ELR (cell line): ENCODE measurements at regions not wholly inside any gene's neighbourhood (a gene's known extent, or its start where the extent isn't known, plus 50 kb on each side); places are given as distances from the start of the nearest gene placed in this dataset.

Experiments
- DNase-seq: peaks from one replicate; pipeline ENCODE4 v3.0.0-alpha.2; 2015; ENCODE audit warnings: low read depth

DNA sequence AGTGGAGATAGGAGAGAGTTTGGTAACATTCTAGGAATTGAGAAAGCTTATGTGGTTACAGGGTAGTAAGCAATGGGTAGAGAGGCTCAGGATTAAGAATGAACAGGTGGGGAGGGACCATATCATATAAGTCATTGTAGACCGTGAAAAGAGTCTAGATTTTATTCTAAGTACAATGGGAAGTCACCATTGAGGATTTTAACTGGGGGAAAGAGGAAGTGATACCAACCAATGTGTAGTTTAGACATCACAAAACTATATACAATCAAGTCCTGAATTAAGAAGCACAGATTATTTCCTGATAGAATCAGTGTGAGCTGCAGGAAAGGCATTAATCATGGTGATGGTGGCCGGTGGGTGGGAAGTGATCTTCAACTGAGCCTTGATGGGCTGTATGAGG lies 178.3 kb upstream of the ZIC3 start:
- DNase-seq: no peak

DNA sequence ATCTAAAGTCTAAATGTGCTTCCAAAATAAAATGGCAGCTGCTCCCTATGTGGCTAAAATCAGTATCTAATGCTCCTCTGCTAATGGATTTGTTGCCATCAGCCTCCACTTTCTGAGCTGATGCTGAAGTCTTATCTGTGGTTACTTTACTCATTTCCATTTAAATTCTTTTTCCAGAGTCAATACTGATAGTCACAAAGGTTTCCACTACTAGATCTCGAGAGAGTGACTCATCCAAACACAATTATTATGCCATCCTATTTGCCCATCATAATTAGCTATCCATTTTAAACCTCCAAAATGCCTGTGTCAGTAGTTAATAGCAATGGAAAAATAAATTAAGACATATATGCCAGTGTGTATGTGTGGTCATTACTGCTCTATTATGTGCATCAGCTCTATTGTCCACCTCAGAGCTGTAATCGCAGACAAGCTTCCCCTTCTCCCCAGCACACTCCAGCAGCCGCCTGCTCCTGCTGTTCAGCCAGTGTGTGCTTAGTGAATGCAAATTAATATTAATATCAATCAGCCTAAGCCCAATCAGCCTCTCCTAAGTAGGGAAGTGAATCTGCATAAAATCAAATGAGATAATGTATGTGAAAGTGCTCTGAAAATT lies 199.8 kb upstream of the ZIC3 start:
- no peak for DNase-seq

DNA sequence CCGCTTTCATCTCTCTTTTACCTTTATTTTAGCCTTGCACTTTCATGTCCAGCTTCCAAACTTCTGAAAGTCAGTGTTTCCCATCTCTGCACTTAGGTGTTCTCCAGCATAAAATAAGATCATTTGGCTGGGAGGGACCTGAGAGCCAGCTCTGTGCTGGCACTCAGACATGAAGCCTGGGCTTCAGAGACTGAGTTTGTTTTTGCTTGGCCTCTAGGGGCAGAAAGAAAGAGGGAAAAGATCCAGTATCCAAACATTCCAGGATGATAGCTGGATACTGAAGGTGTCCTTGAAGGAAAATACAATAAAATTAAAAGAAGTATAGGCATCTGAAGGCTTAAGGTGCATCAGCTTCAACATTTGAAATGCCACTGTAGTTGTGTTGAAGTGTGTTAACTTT lies 202.4 kb upstream of the ZIC3 start:
- no peak for DNase-seq

DNA sequence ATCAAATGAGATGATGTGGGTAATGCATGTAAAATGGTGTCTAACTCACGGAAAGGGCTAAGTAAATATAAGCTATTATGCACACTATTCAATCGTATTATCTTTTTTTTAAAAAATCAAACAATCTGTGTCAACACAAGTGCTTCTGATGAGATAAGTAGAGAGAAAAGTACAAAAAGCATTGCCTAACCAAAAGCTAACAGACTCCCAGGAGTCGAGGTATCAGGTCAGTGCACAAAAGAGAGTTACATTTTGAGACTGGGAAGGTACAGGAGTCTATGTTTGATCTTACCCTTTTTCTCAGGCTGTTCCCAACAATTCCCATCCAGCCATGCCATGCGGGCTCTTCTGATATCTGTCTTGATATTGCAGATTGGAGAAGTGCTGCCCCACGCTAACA lies 203.3 kb upstream of the ZIC3 start:
- DNase-seq: no peak

DNA sequence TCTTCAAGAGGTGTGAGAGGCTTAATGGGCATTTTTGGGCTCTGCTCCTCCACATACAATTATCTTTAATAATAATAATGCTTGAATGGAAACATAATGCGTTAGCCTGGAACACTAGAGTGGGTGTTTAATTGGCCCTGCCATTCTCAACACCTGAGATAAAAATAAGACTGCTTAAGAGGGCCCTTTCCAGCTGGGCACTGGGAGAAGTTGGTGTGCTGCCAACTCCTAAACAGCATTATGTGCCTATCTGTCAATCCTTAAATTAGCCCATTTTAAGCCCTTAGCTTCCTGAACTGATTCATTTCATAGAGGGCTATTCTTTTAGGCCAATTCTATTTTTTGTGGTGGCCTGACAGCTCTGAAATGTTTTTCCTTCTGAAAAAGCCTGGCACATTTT lies 211.1 kb upstream of the ZIC3 start:
- no peak for DNase-seq

DNA sequence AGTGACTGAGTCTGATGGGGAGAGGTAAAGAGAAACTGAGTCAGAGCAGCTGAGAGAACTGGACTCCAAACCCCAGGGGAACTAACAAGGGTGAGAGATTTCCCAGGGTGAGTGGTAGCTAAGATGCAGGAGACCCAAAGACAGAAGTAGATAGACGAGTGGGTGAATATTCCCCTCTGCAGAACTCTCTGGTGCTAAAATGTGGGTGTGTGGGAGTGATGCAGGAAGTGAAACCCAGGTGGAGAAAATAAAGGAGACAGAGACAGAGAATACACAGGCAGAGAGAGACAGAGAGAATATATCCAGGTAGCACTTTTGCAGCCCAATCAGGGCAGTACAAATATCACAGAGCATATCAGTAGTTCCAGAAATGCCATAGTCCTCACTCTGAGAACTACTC lies 212.5 kb upstream of the ZIC3 start:
- DNase-seq: no peak

DNA sequence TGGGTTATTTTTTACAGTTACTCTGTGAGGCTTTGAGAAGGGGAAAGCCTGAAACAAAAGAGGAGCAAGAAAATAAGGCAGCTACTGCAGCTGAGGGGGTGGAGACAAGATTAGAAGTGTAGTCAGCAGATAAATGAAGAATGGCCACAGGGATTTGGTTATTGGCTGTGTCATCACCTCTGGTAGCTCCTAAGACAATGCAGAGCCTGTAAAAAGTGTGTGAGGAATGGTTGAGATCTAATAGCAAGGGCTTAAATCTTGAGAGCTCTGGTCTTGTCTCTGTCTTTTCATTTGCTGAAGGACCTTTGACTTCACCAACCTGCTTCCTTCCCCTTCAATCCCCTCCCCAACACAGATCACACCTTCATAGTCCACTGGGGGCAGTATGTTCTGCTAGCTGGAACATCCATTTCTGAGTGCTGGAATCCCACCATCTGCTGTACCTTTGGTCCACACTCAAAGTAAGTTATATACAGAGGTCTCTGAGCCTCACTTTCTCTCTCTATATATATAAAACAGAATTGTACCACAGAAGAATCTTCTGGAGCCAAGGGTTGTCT lies 213.7 kb upstream of the ZIC3 start:
- no peak for DNase-seq

DNA sequence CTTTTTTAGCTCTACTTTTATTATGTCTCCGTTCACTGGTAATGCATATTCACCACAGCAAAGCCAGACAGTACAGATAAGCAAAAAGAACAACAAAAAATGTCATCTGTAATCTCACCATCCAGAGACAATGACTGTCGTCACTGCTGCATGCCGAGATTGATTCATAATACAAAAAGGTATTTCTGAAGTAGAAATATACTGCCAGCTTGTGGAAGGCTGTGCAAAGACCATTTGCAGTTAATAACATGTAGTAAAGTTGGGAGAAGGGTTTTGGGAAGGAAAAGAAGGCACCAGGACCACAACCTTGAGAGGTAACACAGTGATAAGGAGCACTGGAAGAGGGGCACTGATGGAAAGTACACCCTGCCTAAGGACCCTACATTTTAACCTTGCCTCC lies 223.0 kb upstream of the ZIC3 start:
- no peak for DNase-seq

DNA sequence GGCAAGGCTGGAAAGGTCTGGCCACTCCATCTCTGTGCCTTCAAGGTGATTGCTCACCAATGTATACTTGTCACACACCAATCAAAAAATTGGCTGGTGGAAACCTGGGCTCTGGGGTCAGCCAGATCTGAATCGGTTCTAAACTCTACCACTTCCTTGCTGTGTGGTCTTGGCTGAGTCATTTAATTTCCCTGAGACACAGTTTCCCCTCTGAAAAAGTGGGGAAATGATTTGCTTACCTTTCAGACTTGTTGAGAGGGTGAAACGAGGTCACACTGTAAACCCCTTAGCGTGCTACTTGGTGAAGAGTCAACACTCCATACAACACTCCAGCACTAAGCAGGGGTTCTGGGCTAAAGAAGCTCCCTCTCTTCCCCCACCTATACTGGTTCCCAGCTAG lies 252.3 kb upstream of the ZIC3 start:
- DNase-seq: no peak

DNA sequence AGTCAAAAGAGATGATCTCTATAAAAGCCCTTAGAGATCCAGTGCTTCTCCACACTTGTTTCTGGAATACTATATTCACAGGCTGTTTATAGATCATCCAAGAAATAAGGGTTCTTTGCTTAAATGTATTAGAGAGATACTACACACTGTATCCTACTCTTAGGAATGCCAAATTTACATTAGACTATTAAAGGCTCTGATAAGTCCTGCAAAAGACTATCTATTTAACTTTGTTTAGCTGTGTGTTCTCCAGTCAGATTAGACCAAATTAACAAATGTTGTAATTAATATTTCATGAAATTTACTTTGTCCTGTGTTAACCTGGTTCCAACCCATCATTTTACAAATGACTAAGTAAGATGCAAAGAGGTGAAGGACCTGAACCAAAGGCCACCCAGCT lies 260.5 kb upstream of the ZIC3 start:
- DNase-seq: no peak

DNA sequence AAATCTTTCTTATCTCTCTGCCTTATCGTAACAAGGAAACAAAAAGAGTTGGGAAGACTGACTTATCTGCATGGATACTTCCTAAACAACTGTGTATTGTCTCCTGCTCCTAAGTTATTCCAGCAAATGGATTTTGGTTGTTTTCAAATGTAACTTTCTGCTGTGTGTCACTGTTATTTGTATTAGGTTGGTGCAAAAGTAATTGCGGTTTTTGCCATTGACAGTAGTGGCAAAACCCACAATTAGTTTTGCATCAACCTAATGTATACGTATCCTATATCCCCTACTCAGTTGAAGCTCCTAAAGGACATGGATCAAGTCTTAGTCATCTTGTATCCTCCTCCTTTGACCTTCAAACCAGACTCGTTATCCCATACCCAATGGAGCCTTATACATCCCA lies 263.4 kb upstream of the GPR101 start:
- no peak for DNase-seq

DNA sequence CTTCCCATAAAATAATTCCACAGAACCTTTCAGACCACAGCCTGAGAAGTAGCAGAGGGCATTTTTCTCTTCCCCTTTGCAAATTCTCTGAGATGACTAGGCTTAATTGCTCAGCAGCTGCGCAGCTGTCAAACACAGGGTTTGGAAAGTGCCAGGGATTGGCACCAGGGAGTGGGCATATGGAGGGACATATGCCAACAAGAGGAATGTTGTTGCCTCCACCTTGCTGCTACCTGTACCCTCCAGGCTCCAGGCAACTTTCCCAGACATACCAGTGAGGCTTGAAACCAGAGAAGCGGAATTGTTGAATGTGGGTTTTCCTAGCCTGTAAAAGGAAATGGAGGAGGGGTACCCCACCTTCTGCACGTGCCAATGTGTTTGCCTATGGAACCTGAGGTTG lies 256.2 kb upstream of the GPR101 start:
- DNase-seq: no peak

DNA sequence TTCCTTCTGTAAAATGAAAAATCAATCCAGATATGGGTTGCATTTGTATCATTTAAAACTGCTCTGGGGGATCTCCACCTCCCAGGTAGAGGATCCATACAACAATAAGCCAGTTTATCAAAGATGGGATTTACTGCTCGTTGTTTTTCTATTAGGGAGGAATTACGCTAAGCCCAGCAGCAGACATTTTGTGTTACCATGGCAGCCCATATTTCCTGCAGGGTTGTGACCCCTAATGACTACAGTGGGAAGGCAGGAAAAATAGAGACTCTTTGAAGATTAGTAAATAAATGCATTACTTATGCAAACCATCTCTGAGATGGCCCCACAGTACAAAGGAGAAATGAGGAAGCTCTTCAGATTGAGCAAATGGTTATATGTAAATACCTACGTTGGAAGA lies 253.4 kb upstream of the GPR101 start:
- no peak for DNase-seq

DNA sequence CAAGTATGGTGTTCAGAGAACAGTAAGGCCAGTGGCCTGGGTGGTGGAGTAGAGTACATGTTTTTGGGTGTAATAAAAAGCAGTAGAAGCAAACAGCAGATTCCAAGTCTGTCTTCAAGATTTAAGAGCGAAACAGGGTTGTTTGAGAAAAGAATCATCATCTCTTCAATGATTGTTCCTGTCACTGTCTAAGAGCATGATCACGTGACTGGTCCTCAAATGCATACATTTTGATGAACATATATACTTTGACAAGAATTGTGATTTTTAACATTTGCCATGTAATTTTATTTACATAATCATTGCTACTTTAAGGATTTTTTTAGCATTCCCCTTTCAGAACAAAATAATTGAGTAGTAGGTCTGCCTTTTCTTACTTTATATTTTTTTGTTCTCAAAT lies 252.6 kb upstream of the GPR101 start:
- no peak for DNase-seq

DNA sequence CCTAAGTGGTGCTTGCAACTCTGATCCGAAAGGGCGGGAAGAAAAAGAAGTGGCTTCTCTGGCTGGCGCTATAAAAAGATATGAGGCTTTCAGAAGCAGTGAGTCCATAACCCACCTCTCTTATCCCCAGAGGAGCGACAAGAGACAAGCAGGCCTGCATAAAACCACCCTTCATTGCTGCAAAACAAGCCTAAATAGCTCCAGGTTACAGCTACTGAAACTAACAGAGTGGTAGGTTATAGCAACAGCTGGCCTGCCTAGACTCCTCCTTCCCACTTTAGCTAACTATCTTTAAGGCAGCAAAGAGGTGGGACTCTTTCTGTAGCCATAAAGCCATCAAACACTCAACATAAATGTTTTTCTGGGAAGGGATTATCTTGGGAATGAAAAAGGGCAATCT lies 245.0 kb upstream of the GPR101 start:
- no peak for DNase-seq

DNA sequence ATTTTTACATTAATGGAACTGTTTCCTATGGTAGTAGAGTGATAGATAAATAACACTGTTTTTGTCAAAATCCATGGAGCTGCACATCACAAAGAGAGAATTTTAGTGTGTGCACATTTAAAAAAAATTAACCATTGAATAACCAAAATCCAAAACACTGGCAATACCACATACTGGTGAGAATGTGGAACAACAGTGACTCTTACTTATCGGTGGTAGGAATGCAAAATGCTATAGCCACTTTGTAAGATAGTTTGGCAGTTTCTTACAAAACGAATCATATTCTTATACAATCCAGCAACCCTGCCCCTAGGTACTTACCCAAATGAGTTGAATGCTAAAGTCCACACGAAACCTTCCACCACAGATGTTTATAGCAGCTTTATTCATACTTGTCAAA lies 229.6 kb upstream of the GPR101 start:
- DNase-seq: no peak

DNA sequence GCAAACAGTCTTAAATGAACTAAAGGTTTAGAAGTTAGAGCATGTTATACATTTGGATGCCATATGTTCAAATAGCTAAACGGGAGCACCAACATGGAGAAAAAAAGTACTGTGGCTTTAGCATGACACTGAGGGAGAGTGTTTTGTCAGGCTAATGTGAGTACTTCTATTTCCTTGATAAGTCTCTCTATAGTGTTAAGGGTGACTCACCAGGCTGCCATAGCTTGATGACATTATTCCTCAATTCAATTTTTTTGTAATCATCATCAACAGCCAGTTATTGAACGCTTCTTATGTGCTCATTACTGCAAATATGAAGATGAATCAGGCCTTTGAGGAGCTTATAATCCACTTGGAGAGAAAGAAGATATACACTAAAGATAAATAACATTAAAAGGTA lies 211.4 kb upstream of the GPR101 start:
- DNase-seq: no peak

DNA sequence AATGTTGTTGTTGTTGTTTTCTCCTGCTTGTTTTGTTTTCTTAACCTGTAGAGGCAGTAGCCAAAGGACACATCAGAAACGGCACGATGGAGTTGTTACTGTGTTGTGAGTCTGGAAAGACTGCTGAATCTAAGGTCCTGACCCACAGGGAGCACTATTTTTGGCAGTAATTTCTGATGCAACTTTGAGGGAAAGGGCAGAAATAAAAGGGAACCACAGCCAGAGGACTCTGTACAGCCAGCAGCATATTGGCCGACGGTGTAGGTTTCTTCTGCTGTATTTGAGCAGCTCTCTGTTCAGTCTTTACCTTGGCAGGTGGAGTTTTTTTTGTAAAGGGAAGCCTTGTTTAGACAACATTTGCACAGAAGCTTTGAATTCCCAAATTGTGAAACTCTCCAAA lies 203.0 kb upstream of the GPR101 start:
- DNase-seq: no peak

DNA sequence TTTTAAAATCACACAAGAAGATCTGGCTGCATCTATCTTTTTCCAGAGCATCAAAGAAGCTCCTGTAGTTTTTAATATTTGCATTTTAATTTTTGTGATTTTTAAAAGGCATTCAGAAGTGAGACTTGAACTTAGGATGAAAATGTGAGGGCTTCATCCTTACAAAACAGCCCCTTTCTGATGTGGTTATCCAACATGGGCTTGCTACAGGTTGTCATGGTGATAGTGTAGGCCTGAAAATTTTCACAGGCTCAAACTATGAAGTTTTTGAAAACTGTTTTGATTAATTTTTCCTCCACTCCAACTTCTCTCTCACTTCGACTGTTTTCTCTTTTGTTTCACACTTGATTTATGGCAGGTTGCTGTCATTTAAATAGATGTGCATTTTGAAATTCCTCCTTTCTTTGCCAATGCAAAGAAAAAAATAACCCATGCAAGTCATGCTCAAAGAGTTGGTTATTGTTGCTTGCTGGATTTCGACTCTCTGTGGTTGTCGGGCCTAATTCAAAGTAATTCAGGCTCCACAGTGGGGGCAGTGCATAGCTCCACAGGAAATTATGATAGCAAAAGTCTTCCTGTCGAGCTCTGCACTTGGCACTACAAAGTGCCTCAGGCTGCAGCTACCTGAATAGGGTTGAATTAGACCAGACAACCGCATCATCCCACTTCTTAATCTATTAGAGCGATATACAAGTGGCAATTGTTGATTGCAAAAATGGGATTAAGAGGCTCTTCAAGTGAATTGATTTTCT lies 201.0 kb upstream of the GPR101 start:
- no peak for DNase-seq

DNA sequence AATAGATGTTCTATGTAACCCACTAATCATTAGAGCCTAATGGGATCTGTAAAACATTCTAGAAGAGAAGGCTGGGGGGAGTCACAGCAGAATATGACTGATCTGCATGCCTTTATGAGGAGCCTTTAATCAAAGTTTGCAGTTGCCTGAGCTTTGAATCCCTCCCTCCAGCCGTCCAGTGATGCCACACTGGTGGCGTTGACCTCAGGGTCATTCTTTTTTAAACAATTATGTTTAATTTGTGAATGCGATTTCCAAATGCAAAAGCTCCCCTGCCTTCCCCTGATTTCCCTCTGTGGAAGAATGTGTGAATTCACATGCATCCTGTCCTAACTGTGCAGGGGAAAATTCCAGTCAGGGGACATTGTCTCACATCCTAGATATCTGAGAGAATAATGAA lies 199.7 kb upstream of the GPR101 start:
- no peak for DNase-seq

DNA sequence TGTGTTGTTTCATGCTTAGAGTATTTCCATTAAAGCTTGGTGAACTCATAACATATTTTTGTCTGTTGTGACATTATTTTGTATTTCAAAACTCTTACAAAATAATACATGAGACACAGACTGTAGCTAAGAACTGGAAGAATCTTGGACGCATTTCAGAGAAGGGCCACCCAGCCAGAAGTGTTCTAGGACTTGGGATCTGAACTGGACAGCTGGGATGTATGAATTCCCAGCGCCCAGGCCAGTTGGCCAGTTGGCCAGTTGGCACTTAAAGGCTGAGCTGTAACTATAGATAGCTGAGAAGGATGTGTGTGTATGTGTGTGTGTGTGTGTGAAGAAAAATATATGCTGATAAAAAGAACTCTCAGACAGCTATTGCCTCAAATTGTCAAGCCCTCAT lies 193.4 kb upstream of the GPR101 start:
- DNase-seq: no peak

DNA sequence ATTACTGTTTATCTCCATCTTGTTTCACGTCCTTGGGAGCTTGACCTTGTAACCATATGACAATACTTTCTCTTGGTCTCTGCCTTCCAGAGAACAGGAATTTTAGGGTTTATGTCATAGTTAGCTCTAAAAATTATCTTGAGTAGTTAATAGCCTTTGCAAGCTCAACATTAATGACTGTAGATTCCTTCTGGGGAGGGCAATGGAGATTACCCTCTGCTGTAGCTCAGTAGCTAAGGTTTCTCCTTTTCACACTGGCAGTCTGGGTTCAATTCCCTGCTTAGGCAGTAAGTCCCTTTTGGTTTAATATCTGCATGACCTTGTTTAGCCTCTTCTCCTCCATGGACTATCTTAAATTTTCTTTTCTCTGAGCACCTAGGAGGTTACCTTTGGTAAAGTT lies 181.7 kb upstream of the GPR101 start:
- no peak for DNase-seq

DNA sequence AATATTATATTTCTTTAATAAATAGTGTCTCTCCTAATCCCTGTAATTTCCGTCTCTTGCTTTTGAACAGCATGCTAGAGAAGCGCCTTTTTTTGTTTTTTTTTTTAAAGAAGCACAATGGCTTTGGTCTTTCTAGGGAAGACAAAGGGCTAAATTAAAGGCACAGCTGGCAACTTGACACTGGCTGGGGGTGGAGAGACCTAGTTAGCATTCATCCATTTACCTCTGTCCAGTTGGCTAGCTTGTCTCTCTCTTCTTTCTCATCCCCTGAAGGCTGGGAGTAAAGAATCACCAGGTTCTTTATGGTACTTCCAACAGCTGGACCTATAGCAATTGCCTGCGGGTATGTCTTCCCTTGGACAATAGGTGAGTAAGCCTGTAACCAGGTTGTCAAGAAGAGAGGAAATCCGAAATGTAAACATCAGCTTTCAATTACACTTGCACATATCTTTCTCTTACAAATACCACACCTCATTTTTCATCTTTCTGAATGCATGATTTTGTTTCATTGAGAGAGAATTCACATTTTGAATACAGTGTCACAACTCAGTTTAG lies 178.4 kb upstream of the GPR101 start:
- no peak for DNase-seq

DNA sequence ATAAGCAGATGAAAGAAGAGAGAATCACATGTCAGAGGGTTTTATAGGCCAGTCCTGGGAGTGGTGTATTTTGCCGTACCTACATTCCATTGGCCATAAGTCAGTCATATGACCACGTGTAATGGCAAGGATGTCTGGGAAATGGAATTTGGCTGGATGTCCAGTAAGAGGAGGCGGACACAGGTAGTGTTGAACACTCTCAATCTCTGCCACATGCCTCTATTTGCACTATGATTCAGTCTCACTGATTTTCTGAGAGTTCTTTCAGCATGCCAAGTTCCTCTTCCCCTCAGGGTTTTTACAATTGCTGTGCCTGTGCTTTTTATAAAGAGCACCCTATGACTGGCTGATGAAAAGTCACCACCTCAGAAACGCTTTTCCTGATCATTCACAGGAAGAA lies 164.2 kb upstream of the GPR101 start:
- no peak for DNase-seq
